Ovary (tissue), 7 donors: ENCODE measurements at regions not wholly inside any gene's neighbourhood (a gene's known extent, or its start where the extent isn't known, plus 50 kb on each side); places are given as distances from the start of the nearest gene placed in this dataset.

Experiments used
- DNase-seq, 5 donors: peaks; one replicate each; pipeline ENCODE4 v3.0.0-alpha.2; 2019 to 2020
- H3K27ac ChIP-seq, 2 donors: fragments of 200-600 bp; one replicate each; pipeline versions ENCODE4 v1.5.1 to v1.8.0; 2019 to 2022
- H3K27me3 ChIP-seq: fragments of 200-600 bp; one replicate; pipeline ENCODE4 v1.8.0; 2022
- H3K36me3 ChIP-seq: fragments of 200-600 bp; sonication (generic); one replicate; pipeline ENCODE4 v1.5.1; 2019
- H3K4me1 ChIP-seq: one replicate; pipeline ENCODE4 v1.8.1; 2013; ENCODE audit warnings: mild to moderate bottlenecking, moderate library complexity; ENCODE audit not compliant: insufficient read depth
- H3K4me3 ChIP-seq: fragments of 200-600 bp; sonication (generic); one replicate; pipeline ENCODE4 v1.5.1; 2017
- H3K9me3 ChIP-seq, 2 donors: fragments of 200-600 bp in 1 of 2; sonication (generic) in 1 of 2; one replicate each; pipeline versions ENCODE4 v1.5.1 to v1.8.1; 2013 to 2019; ENCODE audit warnings: mild to moderate bottlenecking in 1 of 2, moderate library complexity in 1 of 2
- CTCF ChIP-seq, 3 donors: fragments of 450-650 bp in 2 of 3; fragments of 200-600 bp in 1 of 3; IDR thresholded peaks; one replicate each; pipeline versions ENCODE4 v1.5.1 to v1.8.0; 2016 to 2022; ENCODE audit warnings: antibody characterized with exemption in 3 of 3, mild to moderate bottlenecking in 1 of 3
- EP300 ChIP-seq: sonication (generic); formaldehyde crosslinking; IDR thresholded peaks from one replicate; pipeline ENCODE4 v1.6.1; 2017; ENCODE audit warnings: antibody characterized with exemption
- POLR2A ChIP-seq: fragments of 450-650 bp; IDR thresholded peaks from one replicate; pipeline ENCODE4 v1.6.1; 2017; ENCODE audit warnings: antibody characterized with exemption, mild to moderate bottlenecking, moderate library complexity
- WGBS, 3 donors: extraction: QIAGEN DNeasy Blood & Tissue Kit in 1 of 3; methylation state at CpG; one replicate each; pipeline versions ENCODE4 v1.1.5 to v1.1.7; 2013 to 2017; 5-methylcytosine and 5-hydroxymethylcytosine counted together
- intact Hi-C, 4 donors: fragments of 100-400 bp; cut with DNase I; formaldehyde crosslinking; loops; one replicate each; pipeline versions ENCODE4 v1.11.0 to v1.15.1; 2022 to 2023
- donor health status: DM: no; HTN: no; CAD: no; lungs with moderate emphysema.
- donor health status: DM: no; HTN: no; CAD: no.
- donor health status: Bipolar disorder and iron deficiency.
- donor health status: DM: no; HTN: no; CAD: no.
- donor health status: DM: yes; HTN: yes; CAD: no.

- WGBS, 3 donors = 95 to 98% (median 97%) methylated on average over 14 of the region's 14 CpGs
- intact Hi-C loops = no loop called here
- H3K4me1 ChIP-seq = no peaks in the 10 kb centered on the region
Observed at GRCh38 chr12:19836056-19836455, 396.8 kb downstream of the AEBP2 start.

DNA sequence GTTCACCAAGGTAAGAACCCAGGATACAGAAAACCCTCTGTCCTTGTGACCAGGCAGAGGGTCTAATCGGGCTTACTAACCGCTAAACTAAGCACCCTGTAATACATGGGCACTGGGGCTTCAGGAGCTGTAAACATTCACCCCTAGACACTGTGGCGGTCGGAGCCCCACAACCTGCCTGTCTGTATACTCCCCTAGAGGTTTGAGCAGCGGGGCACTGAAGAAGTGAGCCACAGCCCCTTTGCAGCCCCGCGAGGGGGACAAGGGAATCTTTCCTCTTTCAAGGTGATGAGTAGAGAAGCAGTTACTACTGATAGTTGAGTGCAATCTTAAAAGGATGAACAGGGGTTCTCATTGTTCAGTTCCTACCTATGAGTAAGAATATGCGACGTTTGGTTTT lies 397.2 kb downstream of the AEBP2 start:
- H3K4me1 ChIP-seq = no peaks in the 10 kb centered on the region
- TF ChIP-seq CTCF (IDR thresholded peaks at IDR 0.05) (no peak), POLR2A (no peak), EP300 (no peak)
- intact Hi-C loops = no loop called here
- H3K9me3 ChIP-seq = no peaks in the 10 kb centered on the region
- no peak overlapping the region for H3K27ac ChIP-seq
- WGBS, 3 donors = 94 to 98% (median 96%) methylated on average over 9 of the region's 9 CpGs
- no peak overlapping the region for H3K4me3 ChIP-seq
- H3K36me3 ChIP-seq = no peaks in the 10 kb centered on the region
- no peak for DNase-seq
- no peaks in the 10 kb centered on the region for H3K27me3 ChIP-seq

More at GRCh38 chr12:19836056-19836455, 396.8 kb downstream of the AEBP2 start:
- no peak for DNase-seq
- no peaks in the 10 kb centered on the region for H3K36me3 ChIP-seq
- no peak overlapping the region for H3K27ac ChIP-seq
- H3K4me3 ChIP-seq = no peak overlapping the region
- TF ChIP-seq POLR2A (no peak), CTCF (IDR thresholded peaks at IDR 0.05) (no peak), EP300 (no peak)
- no peaks in the 10 kb centered on the region for H3K9me3 ChIP-seq
- no peaks in the 10 kb centered on the region for H3K27me3 ChIP-seq

GRCh38 chr12:19837543-19837942 lies 398.3 kb downstream of the AEBP2 start:
- TF ChIP-seq CTCF (IDR thresholded peaks at IDR 0.05) (no peak), POLR2A (no peak), EP300 (no peak)
- intact Hi-C loops = no loop called here
- H3K9me3 ChIP-seq = no peaks in the 10 kb centered on the region
- DNase-seq = peak in 1 of 5 donors; percentile 35
- no peak overlapping the region for H3K27ac ChIP-seq
- WGBS, 3 donors = 45 to 65% (median 61%) methylated on average over 3 of the region's 3 CpGs
- H3K4me3 ChIP-seq = no peak overlapping the region
- no peaks in the 10 kb centered on the region for H3K27me3 ChIP-seq
- H3K4me1 ChIP-seq = no peaks in the 10 kb centered on the region
- H3K36me3 ChIP-seq = no peaks in the 10 kb centered on the region

- H3K27ac ChIP-seq = no peak overlapping the region
- no peaks in the 10 kb centered on the region for H3K9me3 ChIP-seq
- intact Hi-C loops = no loop called here
- no peaks in the 10 kb centered on the region for H3K4me1 ChIP-seq
- H3K36me3 ChIP-seq = no peaks in the 10 kb centered on the region
- no peak overlapping the region for H3K4me3 ChIP-seq
- TF ChIP-seq CTCF (IDR thresholded peaks at IDR 0.05) (no peak), POLR2A (no peak), EP300 (no peak)
- DNase-seq = no peak
- no peaks in the 10 kb centered on the region for H3K27me3 ChIP-seq
Observed at GRCh38 chr12:19841451-19841850, 402.2 kb downstream of the AEBP2 start.

- H3K9me3 ChIP-seq = no peaks in the 10 kb centered on the region
- 8 to 13% (median 10%) methylated on average over 3 of the region's 3 CpGs for WGBS, 3 donors
- H3K27ac ChIP-seq = no peak overlapping the region
- H3K4me1 ChIP-seq = no peaks in the 10 kb centered on the region
- H3K4me3 ChIP-seq = no peak overlapping the region
- no peak for DNase-seq
- no peaks in the 10 kb centered on the region for H3K27me3 ChIP-seq
- H3K36me3 ChIP-seq = no peaks in the 10 kb centered on the region
- intact Hi-C loops = no loop called here
- TF ChIP-seq POLR2A (no peak), EP300 (no peak), CTCF (IDR thresholded peaks at IDR 0.05) (no peak)
Observed at GRCh38 chr12:19842116-19842515, 402.8 kb downstream of the AEBP2 start.
